SKM-1 (cell line): ENCODE measurements at regions not wholly inside any gene's neighbourhood (a gene's known extent, or its start where the extent isn't known, plus 50 kb on each side); places are given as distances from the start of the nearest gene placed in this dataset.
"Not testable (repeated sequence)": the region's sequence is repeated elsewhere in the genome, so short reads cannot be mapped to it uniquely, and the experiment has no call there.

Source experiments
- DNase-seq: peaks from one replicate; lab custom pipeline; 2025; ENCODE audit not compliant: unreplicated experiment; lab: John Stamatoyannopoulos, UW

DNA sequence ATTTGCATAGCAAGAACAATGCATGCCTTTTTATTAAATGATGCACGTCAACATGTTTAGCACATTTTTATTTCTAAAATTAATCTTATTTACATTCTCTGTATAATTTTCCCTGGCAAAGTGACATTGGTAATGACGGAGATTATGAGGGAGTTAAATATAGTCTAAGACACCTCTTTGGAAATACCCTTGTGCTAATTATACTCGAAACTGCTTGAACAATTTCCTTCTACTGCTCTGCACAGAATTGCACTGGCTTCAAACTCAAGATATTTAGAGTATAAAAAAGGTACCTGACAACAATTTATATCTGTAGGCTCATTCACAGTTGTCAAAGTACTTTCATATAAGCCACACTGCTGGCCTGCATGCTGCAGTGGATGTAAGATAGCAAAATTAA, 602.7 kb downstream of the NXPH1 start:
- DNase-seq, result no peak

DNA sequence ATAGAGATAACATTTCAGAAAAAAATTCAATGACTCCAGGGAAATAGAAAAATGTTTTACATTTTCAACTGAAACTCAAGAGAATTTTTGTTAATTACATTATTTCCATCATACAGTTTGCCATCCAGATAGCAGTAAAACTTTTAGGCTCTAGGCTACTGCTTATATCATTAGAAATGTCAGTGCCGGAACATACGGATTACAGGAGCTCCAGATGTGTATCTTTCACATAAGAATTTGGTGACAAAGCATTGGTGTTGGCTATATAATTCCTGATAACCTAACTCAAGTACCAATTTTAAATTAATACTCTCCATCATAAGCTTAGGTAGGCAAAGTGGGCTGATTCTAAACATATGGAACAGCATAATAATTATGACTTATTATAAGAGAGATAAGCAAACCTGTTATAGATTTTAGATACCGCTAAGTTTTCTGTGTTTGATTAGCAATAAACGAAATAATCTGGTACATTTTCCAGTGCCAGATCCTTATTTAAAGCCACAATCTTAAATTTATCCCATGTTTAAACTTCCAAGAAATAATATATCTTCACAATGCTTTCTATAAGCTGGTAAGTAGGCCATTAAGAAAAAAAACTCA, 637.9 kb downstream of the NXPH1 start:
- no peak for DNase-seq

DNA sequence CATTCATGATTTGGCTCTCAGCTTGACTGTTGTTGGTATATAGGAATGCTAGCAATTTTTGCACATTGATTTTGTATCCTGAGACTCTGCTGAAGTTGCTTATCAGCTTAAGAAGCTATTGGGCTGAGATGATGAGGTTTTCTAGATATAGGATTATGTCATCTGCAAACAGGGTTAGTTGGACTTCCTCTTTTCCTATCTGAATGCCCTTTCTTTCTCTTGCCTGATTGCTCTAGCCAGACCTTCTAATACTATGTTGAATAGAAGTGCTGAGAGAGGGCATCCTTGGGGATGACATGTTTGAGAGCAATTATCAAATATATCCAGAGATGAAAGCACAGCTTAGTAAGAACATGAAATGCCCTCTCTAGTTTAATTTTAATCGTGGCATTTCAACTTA, 642.4 kb downstream of the NXPH1 start:
- not testable (repeated sequence) for DNase-seq

DNA sequence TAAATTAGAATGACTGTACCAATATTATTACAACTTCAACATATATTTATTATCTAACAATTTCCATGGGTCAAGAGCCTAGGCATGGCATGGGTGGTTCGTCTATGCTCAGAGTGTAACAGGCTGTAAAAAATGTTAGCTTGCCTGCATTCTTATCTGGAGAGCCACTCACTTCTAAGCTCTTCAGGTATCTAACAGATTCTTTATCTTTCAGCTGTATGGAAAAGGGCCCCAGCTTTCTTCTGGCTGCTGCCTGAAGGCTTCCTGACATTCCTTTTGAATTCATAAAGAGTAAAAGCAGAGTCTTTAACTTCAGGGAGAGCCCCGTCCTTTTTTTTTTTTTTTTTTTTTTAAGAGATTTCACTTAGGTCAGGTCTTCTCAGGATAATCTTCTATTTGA, 648.8 kb downstream of the NXPH1 start:
- DNase-seq, result no peak

DNA sequence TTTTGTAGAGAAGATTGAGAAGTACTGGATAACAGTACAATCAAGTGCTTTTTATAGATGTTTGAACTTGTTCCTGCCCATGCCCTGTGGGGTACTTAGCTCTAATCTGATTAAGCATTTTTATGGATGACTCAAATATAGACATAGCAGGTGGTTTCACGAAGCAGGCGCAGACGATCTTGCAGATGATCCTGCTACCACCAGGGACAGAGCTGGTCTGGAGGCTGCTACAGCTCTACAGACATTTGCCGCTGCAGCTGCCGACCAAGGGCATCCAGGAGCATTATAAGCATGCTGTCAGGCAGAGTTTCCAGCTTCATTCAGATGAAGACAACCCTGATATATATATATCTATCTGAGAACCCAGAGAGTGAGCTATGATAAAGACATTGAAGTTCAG, 650.4 kb downstream of the NXPH1 start:
- no peak for DNase-seq

DNA sequence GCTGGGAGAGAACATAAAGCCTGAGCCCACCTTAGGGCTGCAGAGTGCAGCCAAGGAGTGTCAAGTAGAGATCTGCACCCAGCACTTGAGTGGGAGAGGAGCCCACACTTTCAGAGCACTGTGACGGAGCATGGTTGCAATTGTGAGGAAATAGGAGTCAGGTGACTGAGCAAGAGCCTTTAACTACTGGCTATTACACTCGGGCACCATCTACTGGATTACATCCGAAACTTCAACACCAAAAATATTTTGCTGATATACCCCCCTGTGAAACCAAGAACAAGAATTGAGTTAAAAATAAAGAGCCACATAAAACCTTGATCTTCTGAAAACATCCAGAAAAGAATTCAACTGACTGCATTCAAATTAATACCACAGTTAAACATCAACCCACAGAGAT, 657.9 kb downstream of the NXPH1 start:
- no peak for DNase-seq

DNA sequence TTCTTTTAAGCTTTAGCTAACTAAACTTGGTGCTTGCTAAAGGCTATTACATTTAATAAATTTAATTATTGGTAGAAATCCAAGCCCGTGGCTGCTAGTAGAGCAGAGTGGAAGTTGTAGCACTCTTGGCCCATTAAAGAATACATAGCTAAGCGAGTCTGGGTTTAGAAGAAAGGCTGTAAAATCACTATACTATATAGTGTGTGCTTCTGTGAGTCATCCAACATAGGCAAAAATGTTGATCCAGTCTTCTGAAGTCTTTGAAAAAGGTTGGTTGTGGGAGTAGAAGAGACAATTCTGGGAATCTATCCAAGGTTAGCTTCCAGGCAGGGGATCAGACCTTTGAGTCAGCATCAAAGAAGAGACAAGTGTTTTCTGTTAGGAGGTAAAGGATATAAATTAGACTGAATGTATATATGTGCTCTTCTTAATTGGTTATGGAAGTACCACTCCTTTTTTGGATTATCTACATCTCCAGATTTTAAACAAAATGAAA, 664.2 kb downstream of the NXPH1 start:
- no peak for DNase-seq

DNA sequence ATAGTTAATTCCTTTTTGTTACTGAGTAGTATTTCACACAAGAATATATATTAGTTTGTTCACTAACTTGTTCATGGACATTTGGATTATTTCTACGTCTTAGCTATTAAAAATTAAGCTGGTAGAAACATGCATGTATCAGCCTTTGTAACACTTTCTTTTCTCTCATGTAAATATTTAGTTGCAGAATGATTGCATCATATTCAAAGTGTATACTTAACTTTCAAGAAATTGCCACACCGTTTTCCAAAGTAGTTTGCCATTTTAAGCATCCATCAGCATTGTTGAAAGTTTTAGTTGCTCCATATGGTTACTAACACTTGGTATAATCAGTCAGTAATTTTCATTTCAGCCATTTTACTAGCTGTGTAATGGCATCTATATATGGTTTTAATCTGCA, 666.9 kb downstream of the NXPH1 start:
- no peak for DNase-seq

DNA sequence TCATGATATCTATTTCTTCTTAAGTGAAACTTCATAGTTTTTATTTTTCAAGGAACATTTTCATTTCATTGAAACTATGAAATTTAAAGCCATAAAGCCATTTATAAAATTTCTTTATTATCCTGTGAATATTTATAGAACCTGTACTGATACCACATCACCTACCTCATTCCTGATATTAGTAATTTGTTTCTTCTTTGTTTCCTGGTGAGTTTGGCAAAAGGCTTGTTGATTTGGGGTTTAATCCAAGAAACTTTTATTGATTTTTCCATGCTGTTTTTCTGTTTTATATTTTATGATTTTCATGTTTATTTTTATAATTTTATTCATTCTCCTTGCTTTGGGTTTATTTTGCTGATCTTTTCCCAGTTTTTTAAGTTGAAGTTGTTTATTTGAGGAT, 669.4 kb downstream of the NXPH1 start:
- DNase-seq, result no peak

DNA sequence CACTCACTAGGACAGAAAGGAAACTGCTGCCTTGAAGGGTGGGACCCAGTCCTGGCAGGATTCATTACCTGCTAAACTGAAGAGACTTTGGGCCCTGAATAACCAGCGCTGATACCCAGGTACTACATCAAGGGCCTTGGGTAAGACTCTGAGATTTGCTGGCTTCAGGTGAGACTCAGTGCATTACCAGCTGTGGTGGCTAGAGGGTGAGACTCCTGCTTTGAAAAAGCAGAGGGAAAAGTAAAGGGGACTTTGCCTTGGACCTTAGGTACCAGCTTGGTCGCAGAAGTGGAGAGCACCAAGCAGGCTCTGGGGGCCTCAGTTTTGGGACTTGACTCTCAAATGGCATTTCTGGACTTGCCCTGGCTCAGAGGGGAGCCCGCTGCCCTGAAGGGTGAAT, 673.3 kb downstream of the NXPH1 start:
- no peak for DNase-seq

- DNase-seq, result no peak
Measured at GRCh38 chr7:9120331-9120730, 686.9 kb downstream of the NXPH1 start.

GRCh38 chr7:9124320-9124719, 690.9 kb downstream of the NXPH1 start:
- DNase-seq, result no peak

GRCh38 chr7:9125246-9125645, 691.8 kb downstream of the NXPH1 start:
- DNase-seq, result no peak

GRCh38 chr7:9127901-9128300, 694.5 kb downstream of the NXPH1 start:
- DNase-seq, result no peak

DNA sequence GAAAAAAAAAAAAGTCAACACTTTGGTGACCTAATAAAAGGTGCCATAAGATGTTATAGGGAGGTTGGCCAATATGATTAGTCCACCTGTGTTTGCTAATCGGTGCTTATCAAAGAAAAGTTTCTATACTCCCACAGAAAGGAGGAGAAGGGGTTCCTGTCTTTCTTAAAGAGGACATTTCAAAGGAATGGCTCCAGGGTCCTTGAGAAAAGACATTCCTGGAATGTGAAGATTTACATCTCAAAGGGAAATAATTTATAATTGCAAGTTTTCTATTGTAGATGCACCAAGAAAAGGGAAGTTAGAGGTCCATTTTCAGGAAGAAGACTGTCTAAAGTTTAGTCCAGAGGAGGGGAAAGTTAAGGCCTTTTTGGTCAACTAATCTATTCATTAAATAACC, 715.3 kb downstream of the NXPH1 start:
- no peak for DNase-seq

- DNase-seq, result no peak
Measured at GRCh38 chr7:9149499-9150082, 716.2 kb downstream of the NXPH1 start.

GRCh38 chr7:9163691-9164090, 730.3 kb downstream of the NXPH1 start:
- DNase-seq, result not testable (repeated sequence)

DNA sequence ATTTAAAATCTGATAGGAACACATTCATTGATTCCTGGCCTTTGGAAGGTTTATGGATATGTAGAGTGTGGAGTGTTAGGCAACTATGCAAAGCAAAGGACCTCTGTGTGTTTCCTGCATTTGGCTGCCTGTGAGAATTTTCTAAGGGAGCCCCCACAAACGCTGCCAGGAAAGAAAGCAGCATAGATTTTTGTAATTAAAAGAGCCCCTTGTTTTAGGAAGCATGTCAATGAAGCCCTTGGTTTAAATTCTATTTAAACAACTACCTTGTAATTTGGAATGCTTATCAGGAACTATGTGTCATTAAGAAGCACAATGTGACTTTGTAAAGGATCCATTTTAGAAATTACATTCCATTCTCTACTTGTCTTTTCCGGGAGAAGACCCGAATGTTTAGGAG, 742.5 kb downstream of the NXPH1 start:
- DNase-seq, result no peak

DNA sequence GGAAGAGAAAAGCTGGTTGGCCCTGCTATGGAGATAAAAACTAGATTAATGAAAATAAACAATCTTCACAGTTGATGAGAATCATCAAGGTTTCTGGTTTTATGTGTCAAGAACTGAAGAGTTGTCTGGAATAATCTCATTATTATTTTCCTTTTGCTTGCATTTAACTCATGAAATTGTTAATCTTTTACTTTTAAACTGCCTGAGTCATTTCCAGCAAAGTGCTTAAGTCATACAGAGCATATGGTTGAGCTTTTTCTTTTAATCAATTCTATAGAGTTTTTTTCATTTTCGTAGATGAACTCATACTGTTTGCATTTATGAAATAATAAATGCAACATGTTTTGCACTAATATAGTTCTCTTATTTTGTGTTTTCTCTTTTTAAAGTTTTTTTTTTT, 747.9 kb downstream of the NXPH1 start:
- DNase-seq, result no peak

GRCh38 chr7:9186730-9187129, 753.3 kb downstream of the NXPH1 start:
- no peak for DNase-seq

- DNase-seq, result no peak
Measured at GRCh38 chr7:9189703-9190102, 756.3 kb downstream of the NXPH1 start.

- no peak for DNase-seq
Measured at GRCh38 chr7:9192969-9193368, 759.6 kb downstream of the NXPH1 start.

GRCh38 chr7:9200626-9201025, 767.2 kb downstream of the NXPH1 start:
- DNase-seq, result no peak
